Vagina (tissue), 2 donors: ENCODE measurements at regions not wholly inside any gene's neighbourhood (a gene's known extent, or its start where the extent isn't known, plus 50 kb on each side); places are given as distances from the start of the nearest gene placed in this dataset.
A peak's percentile ranks its signal among the peaks of the same experiment; 100 is the strongest.

Experiments
- DNase-seq, 2 donors: peaks; one replicate each; pipeline ENCODE4 v3.0.0-alpha.2; 2017; ENCODE audit errors: extremely low spot score in 2 of 2
- H3K27ac ChIP-seq: fragments of 200-600 bp; sonication (generic); one replicate; pipeline ENCODE4 v1.5.1; 2019
- H3K27me3 ChIP-seq: fragments of 200-600 bp; sonication (generic); one replicate; pipeline ENCODE4 v1.5.1; 2019
- H3K36me3 ChIP-seq, 2 donors: fragments of 200-600 bp; sonication (generic); one replicate each; pipeline ENCODE4 v1.5.1; 2017 to 2019
- H3K4me1 ChIP-seq: fragments of 200-600 bp; sonication (generic); one replicate; pipeline ENCODE4 v1.5.1; 2019
- H3K4me3 ChIP-seq, 2 donors: fragments of 200-600 bp; sonication (generic); 1 replicate in 1 of 2; 2 replicates in 1 of 2; pipeline ENCODE4 v1.5.1; 2016 to 2019
- H3K9me3 ChIP-seq: fragments of 200-600 bp; sonication (generic); one replicate; pipeline ENCODE4 v1.5.1; 2019
- CTCF ChIP-seq, 3 experiments: fragments of 450-650 bp in 2 of 3; fragments of 200-600 bp in 1 of 3; sonication (generic) in 1 of 3; IDR thresholded peaks; one replicate each; pipeline ENCODE4 v1.5.1; 2017 to 2019; ENCODE audit warnings: antibody characterized with exemption in 3 of 3, mild to moderate bottlenecking in 2 of 3, moderate library complexity in 2 of 3
- POLR2A ChIP-seq, 2 donors: fragments of 450-650 bp; IDR thresholded peaks; one replicate each; pipeline ENCODE4 v1.6.1; 2017; ENCODE audit warnings: antibody characterized with exemption in 2 of 2, mild to moderate bottlenecking in 2 of 2, moderate library complexity in 2 of 2
- POLR2AphosphoS5 ChIP-seq, 2 donors: sonication (generic); formaldehyde crosslinking; IDR thresholded peaks; one replicate each; pipeline ENCODE4 v1.9.0; 2017; ENCODE audit warnings: antibody characterized with exemption in 2 of 2, mild to moderate bottlenecking in 2 of 2, low read depth in 1 of 2; ENCODE audit not compliant: insufficient read depth in 1 of 2
- intact Hi-C: fragments of 100-400 bp; cut with DNase I; formaldehyde crosslinking; loops from one replicate; pipeline ENCODE4 v1.15.1; 2023

- Histone ChIP-seq H3K4me3 (no peak overlapping the region), H3K27ac (no peak overlapping the region), H3K9me3 (no peaks in the 10 kb centered on the region), H3K4me1 (peaks cover 21% of the 10 kb centered on the region), H3K27me3 (no peaks in the 10 kb centered on the region), H3K36me3 (no peaks in the 10 kb centered on the region)
- intact Hi-C loops = loop anchor here (10.0 kb wide), 1 partner anchor 88 kb away; no protein-coding TSS in a partner anchor
- no peak for DNase-seq
- TF ChIP-seq CTCF (IDR thresholded peaks at IDR 0.05) (no peak), POLR2AphosphoS5 (IDR thresholded peaks at IDR 0.05; ENCODE audit: insufficient read depth in 1 of 2, low read depth in 1 of 2) (no peak), POLR2A (IDR thresholded peaks at IDR 0.05) (no peak)
Measured at GRCh38 chr2:41877114-41877678, 170.6 kb upstream of the PKDCC start.

GRCh38 chr2:41878056-41878455 lies 169.8 kb upstream of the PKDCC start:
- no peaks in the 10 kb centered on the region for H3K36me3 ChIP-seq
- peaks cover 21% of the 10 kb centered on the region for H3K4me1 ChIP-seq
- H3K9me3 ChIP-seq = no peaks in the 10 kb centered on the region
- TF ChIP-seq POLR2AphosphoS5 (IDR thresholded peaks at IDR 0.05; ENCODE audit: insufficient read depth in 1 of 2, low read depth in 1 of 2) = no peak
- TF ChIP-seq CTCF (IDR thresholded peaks at IDR 0.05) = no peak
- TF ChIP-seq POLR2A (IDR thresholded peaks at IDR 0.05) = no peak
- no peaks in the 10 kb centered on the region for H3K27me3 ChIP-seq
- DNase-seq = no peak
- H3K27ac ChIP-seq = peak overlapping the region; percentile 58
- H3K4me3 ChIP-seq = no peak overlapping the region
- intact Hi-C loops = loop anchor here (10.0 kb wide), 1 partner anchor 87 kb away; no protein-coding TSS in a partner anchor

- no peak overlapping the region for H3K4me3 ChIP-seq
- H3K4me1 ChIP-seq = peaks cover 21% of the 10 kb centered on the region
- no peak for DNase-seq
- TF ChIP-seq CTCF (IDR thresholded peaks at IDR 0.05) (no peak), POLR2A (IDR thresholded peaks at IDR 0.05) (no peak), POLR2AphosphoS5 (IDR thresholded peaks at IDR 0.05; ENCODE audit: insufficient read depth in 1 of 2, low read depth in 1 of 2) (no peak)
- H3K36me3 ChIP-seq = no peaks in the 10 kb centered on the region
- intact Hi-C loops = loop anchor here (10.0 kb wide), 1 partner anchor 86 kb away; no protein-coding TSS in a partner anchor
- no peaks in the 10 kb centered on the region for H3K27me3 ChIP-seq
- H3K27ac ChIP-seq = peak overlapping the region; percentile 65
- H3K9me3 ChIP-seq = no peaks in the 10 kb centered on the region
Measured at GRCh38 chr2:41878716-41879234, 169.0 kb upstream of the PKDCC start.

- peak overlapping the region; percentile 65 for H3K27ac ChIP-seq
Measured at GRCh38 chr2:41879235-41879916, 168.4 kb upstream of the PKDCC start.

GRCh38 chr2:41880561-41881243 lies 167.1 kb upstream of the PKDCC start:
- intact Hi-C loops = no loop called here
- Histone ChIP-seq H3K4me3 (no peak overlapping the region), H3K27me3 (no peaks in the 10 kb centered on the region), H3K36me3 (no peaks in the 10 kb centered on the region), H3K4me1 (peaks cover 21% of the 10 kb centered on the region), H3K9me3 (no peaks in the 10 kb centered on the region), H3K27ac (peak overlapping the region; percentile 65)
- DNase-seq = no peak
- TF ChIP-seq POLR2AphosphoS5 (IDR thresholded peaks at IDR 0.05; ENCODE audit: insufficient read depth in 1 of 2, low read depth in 1 of 2) = no peak
- TF ChIP-seq CTCF (IDR thresholded peaks at IDR 0.05) = no peak
- no peak for TF ChIP-seq POLR2A (IDR thresholded peaks at IDR 0.05)

More at GRCh38 chr2:41879235-41879916, 168.4 kb upstream of the PKDCC start:
- H3K27me3 ChIP-seq = no peaks in the 10 kb centered on the region
- intact Hi-C loops = loop anchor here (10.0 kb wide), 1 partner anchor 85 kb away; no protein-coding TSS in a partner anchor
- peaks cover 21% of the 10 kb centered on the region for H3K4me1 ChIP-seq
- no peaks in the 10 kb centered on the region for H3K36me3 ChIP-seq
- DNase-seq = no peak
- TF ChIP-seq POLR2A (IDR thresholded peaks at IDR 0.05) = no peak
- TF ChIP-seq POLR2AphosphoS5 (IDR thresholded peaks at IDR 0.05; ENCODE audit: insufficient read depth in 1 of 2, low read depth in 1 of 2) = peak in 1 of 2 donors; percentile 23
- no peak overlapping the region for H3K4me3 ChIP-seq
- no peaks in the 10 kb centered on the region for H3K9me3 ChIP-seq
